Kidney epithelial cell (primary cell): ENCODE measurements at regions not wholly inside any gene's neighbourhood (a gene's known extent, or its start where the extent isn't known, plus 50 kb on each side); places are given as distances from the start of the nearest gene placed in this dataset.

Experiments
- DNase-seq: peaks from one replicate; pipeline ENCODE4 v3.0.0-alpha.2; 2010; ENCODE audit warnings: low read depth
- H3K27me3 ChIP-seq: 2 replicates; pipeline ENCODE4 v1.6.0; 2011; ENCODE audit warnings: low read length; ENCODE audit not compliant: control insufficient read depth, insufficient read depth
- H3K36me3 ChIP-seq: 2 replicates; pipeline ENCODE4 v1.5.1; 2011; ENCODE audit warnings: low read length; ENCODE audit not compliant: control insufficient read depth, insufficient read depth
- H3K4me3 ChIP-seq: 2 replicates; pipeline ENCODE4 v1.5.1; 2011; ENCODE audit warnings: low read depth, mild to moderate bottlenecking, control low read depth, low read length
- CTCF ChIP-seq: IDR thresholded peaks from 2 replicates; pipeline ENCODE4 v1.5.1; 2011; ENCODE audit warnings: mild to moderate bottlenecking, moderate library complexity, low read length, control low read depth, inconsistent platforms; ENCODE audit not compliant: insufficient read depth, poor library complexity, severe bottlenecking

DNA sequence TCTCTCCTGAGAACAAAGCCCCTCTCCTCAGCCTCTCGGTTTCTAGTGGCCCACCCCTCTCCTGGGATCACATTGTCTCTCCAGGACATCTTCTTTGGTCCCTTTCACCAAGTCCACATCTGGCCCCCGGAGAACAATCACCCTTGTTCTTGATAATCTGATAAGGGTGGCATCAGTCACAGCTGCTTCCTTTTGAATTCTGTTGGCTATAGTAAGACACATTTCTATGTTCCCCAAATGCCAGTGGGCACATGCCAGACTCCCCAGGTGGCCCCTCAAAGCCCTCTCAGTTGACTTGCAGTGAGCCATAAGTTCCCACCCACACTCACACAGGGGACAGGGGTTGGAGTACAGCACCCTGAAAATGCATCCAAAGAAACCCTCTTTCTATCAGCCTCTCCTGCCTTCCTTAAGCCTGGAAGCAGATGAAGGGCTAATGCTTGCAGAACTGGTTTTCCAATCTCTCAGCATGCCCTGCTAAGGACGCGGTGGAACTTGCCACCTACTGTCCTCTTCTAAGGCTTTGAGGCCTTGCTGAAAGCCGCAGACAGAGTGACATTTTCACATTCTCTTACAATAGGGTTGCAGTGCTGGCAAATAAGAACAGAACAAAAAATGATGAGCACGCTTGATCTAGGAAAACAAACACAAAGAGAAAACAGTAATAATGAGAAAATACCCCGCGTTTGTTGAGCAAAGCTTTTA lies 101.3 kb upstream of the SLCO3A1 start:
- TF ChIP-seq CTCF = no peak
- DNase-seq = no peak
- no peaks in the 10 kb centered on the region for H3K27me3 ChIP-seq
- H3K36me3 ChIP-seq = no peaks in the 10 kb centered on the region
- no peak overlapping the region for H3K4me3 ChIP-seq

- H3K27me3 ChIP-seq = no peaks in the 10 kb centered on the region
- H3K36me3 ChIP-seq = no peaks in the 10 kb centered on the region
- no peak for TF ChIP-seq CTCF
- H3K4me3 ChIP-seq = no peak overlapping the region
- no peak for DNase-seq
These were observed 93.9 kb upstream of the SLCO3A1 start for GRCh38 chr15:91759560-91759959.

GRCh38 chr15:91765660-91766059 lies 87.8 kb upstream of the SLCO3A1 start:
- TF ChIP-seq CTCF = no peak
- H3K36me3 ChIP-seq = no peaks in the 10 kb centered on the region
- no peaks in the 10 kb centered on the region for H3K27me3 ChIP-seq
- no peak overlapping the region for H3K4me3 ChIP-seq
- DNase-seq = no peak

DNA sequence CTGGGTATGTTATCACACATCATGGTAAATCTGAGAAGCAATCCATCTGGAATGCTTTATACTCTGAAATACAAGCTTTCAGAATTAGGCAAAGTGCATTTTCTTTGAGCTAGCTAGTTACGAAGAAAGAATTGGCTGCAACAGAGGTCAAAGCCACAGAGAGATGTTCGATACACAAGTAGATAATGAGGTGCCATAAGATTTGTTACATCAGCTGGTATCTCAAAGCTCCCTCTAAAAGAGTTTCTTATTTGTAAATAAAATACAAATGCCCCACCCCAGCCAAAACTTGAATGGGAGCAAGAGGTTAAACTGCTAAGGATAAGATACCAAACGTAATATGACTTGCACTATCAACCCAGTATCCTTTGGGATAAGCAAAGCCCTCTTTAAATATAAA lies 84.0 kb upstream of the SLCO3A1 start:
- H3K4me3 ChIP-seq = no peak overlapping the region
- H3K27me3 ChIP-seq = no peaks in the 10 kb centered on the region
- no peaks in the 10 kb centered on the region for H3K36me3 ChIP-seq
- no peak for TF ChIP-seq CTCF
- DNase-seq = no peak

- H3K36me3 ChIP-seq = no peaks in the 10 kb centered on the region
- no peak overlapping the region for H3K4me3 ChIP-seq
- DNase-seq = no peak
- TF ChIP-seq CTCF = no peak
- H3K27me3 ChIP-seq = no peaks in the 10 kb centered on the region
These were observed 83.6 kb upstream of the SLCO3A1 start for GRCh38 chr15:91769894-91770293.

DNA sequence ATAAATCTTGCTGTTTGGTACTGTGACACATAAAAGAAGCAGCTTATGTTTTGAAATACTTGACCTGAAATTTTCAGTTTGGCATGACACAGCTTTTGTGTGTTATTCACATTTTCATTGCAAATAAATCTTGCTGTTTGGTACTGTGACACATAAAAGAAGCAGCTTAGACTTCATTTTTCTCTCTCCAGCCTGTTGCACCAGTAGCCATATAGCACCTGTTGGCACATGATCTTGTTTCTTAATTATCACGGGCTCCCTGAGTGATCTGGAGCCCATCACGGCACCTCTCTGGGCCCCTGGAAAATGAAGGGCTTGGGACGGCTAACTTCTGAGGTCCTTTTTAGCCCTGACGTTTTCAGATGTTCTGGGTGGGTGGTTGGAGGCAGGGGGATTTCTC lies 77.4 kb upstream of the SLCO3A1 start:
- DNase-seq = no peak
- no peak for TF ChIP-seq CTCF
- Histone ChIP-seq H3K4me3 (no peak overlapping the region), H3K36me3 (no peaks in the 10 kb centered on the region), H3K27me3 (no peaks in the 10 kb centered on the region)
